ENCODE measurements at regions not wholly inside any gene's neighbourhood (a gene's known extent, or its start where the extent isn't known, plus 50 kb on each side); places are given as distances from the start of the nearest gene placed in this dataset.
"Not testable (repeated sequence)": the region's sequence is repeated elsewhere in the genome, so short reads cannot be mapped to it uniquely, and the experiment has no call there.

DNA sequence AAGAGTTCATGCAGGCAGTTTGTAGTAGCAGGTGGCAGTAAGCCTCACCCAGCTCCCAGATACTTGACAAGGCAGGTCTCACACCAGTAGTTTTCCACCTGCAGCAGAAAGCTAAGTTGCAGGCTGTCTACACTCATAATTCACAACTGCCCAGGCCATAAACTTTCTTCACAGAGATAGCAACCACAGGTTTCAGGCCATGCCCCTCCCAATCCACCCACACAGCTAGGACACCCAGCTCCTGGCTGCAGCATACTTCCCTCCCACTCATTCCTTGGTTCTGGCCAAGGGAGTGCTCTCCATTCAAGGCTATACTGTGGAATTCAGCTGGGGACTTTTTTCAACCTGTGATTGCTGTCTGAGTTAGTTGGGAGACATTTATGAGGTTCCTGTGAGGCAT lies 226.2 kb upstream of the VSTM2A start:
- not testable (repeated sequence) for H3K9me3 Mint-ChIP-seq; H3K4me1 Mint-ChIP-seq; DNase-seq; H3K36me3 Mint-ChIP-seq; H3K4me3 Mint-ChIP-seq; H3K27me3 Mint-ChIP-seq; ATAC-seq (ENCODE audit: low read depth in 2 of 2); H3K27ac Mint-ChIP-seq

DNA sequence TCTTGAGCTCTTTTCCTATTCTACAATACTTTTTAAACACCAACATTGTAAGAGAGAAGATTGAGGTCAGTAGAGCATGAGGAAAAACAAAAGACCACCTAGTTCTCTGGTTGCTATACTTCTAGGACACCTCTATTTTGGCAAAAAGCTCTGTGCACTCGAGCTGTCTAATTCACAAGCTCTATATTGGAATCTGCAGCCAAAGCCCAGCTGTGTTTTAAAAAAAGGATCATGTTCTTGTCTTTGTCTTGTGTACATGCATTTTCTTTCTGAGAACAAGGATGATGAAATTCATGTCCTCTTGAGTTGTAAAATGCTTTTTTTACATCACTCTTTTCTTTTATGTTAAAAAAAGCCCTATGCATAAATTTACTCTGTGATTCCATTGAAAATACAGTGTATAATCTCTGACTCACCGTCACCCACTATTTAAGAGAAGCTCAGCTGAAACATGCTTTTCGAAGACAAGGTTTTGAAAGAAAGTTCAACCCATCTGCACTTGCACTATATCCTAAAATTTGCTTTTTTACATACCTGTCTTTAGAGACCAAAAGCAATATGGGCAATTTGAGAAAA lies 215.5 kb upstream of the VSTM2A start:
- Mint-ChIP-seq H3K27ac (no peak overlapping the region), H3K27me3 (no peaks in the 10 kb centered on the region), H3K36me3 (peaks cover 0 to 7% of the 10 kb centered on the region in 2 donors), H3K9me3 (peaks cover 0 to 21% (median 8%) of the 10 kb centered on the region in 7 donors), H3K4me3 (no peak overlapping the region), H3K4me1 (no peaks in the 10 kb centered on the region)
- DNase-seq, result no peak
- no peak for ATAC-seq (ENCODE audit: low read depth in 2 of 2)

DNA sequence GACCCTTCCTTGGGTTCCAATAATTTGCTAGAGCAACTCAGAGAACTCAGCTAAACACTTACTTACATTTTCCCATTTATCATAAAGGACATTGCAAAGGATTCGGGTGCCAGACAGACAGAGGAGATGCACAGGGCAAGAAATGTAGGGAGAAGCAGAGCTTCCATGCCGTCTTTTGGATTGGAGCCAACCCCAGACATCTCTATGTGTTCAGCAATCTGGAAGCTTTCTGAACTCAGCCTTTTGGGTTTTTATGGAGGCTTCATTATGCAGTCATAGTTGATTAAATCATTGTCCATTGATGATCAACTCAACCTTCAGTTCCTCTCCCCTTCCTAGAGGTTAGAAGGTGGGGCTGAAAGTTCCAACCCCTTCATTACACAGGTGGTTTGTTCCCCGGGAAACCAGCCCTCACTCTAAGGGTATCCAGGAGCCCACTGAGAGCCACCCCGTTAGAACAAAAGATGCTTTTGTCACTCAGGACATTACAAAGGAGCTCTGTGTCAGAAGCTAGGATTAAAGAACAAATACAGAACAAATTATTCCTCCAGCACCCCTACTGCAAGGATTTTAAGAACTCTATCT lies 211.9 kb upstream of the VSTM2A start:
- Mint-ChIP-seq H3K4me3 (no peak overlapping the region), H3K27ac (no peak overlapping the region), H3K27me3 (no peaks in the 10 kb centered on the region), H3K4me1 (no peaks in the 10 kb centered on the region), H3K36me3 (no peaks in the 10 kb centered on the region), H3K9me3 (peaks cover 0 to 7% (median 4%) of the 10 kb centered on the region in 7 donors)
- DNase-seq, result no peak
- ATAC-seq (ENCODE audit: low read depth in 2 of 2), result no peak

DNA sequence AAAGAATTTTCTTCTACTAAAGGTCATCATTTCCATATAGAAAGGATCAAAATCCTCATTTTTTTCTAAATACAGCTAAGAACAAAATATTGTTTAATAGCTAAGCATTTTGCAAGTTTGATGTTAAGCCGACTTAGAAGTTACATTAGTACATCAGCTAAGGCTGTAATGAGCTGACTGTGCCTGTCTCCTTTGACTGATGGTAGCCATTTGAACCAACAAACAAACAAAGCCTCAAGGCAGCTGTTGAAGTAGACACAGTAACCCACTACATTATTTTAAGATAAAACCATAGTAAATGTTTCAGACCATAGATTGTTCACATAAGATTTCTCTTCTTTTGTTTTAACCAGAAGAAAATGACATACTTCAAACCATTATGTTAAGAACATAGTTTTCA lies 210.9 kb upstream of the VSTM2A start:
- Mint-ChIP-seq H3K36me3 (no peaks in the 10 kb centered on the region), H3K4me1 (no peaks in the 10 kb centered on the region), H3K9me3 (peaks cover 0 to 8% (median 4%) of the 10 kb centered on the region in 7 donors), H3K27me3 (no peaks in the 10 kb centered on the region), H3K27ac (no peak overlapping the region), H3K4me3 (no peak overlapping the region)
- DNase-seq (no peak), ATAC-seq (ENCODE audit: low read depth in 2 of 2) (no peak)

DNA sequence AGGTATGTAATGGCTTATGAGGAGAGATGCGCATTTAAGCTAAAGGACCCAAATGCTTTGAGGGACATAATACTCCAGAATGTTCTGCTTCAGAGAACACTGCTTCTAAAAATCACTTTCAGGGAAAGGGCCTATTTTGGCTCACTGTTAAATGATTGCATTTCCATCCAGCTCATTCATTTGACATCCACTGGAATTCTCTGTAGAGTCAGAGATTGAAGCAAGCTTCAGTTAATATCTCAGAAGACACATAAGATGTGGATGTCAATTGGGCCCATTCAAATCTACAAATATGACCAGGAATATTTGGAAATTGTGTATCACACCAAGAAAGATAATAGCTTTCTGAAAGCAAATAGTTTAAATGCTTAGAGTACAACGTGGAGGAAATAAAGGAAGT lies 209.9 kb upstream of the VSTM2A start:
- H3K27me3 Mint-ChIP-seq, result no peaks in the 10 kb centered on the region
- H3K9me3 Mint-ChIP-seq, result peaks cover 0 to 11% (median 4%) of the 10 kb centered on the region in 7 donors

DNA sequence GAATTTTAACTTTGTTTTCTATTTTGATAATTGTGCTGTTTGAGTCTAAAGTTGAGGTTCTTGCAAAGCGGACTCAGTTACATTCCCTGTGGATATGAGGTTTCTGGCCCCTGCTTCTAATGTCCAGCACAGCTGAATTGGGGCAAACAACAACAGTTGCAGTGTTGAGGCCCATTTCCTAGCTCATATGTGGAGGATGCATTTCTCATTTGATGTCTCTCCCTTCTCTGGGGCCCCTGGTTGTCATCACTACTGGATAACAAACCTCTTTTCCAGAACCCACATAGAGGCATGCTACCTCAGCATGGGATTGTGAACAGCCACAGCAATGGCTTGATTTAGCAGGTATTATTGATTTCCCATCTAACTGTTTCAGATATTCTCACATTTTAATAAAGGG lies 208.2 kb upstream of the VSTM2A start:
- ATAC-seq (ENCODE audit: low read depth in 2 of 2) (no peak), DNase-seq (no peak)
- Mint-ChIP-seq H3K4me1 (no peaks in the 10 kb centered on the region), H3K27ac (no peak overlapping the region), H3K9me3 (peaks cover 0 to 11% (median 4%) of the 10 kb centered on the region in 7 donors), H3K27me3 (no peaks in the 10 kb centered on the region), H3K4me3 (no peak overlapping the region), H3K36me3 (no peaks in the 10 kb centered on the region)

More for the DNA sequence above, 209.9 kb upstream of the VSTM2A start:
- Mint-ChIP-seq H3K36me3 (no peaks in the 10 kb centered on the region), H3K4me3 (no peak overlapping the region), H3K27ac (no peak overlapping the region), H3K4me1 (no peaks in the 10 kb centered on the region)
- ATAC-seq (ENCODE audit: low read depth in 2 of 2) (no peak), DNase-seq (no peak)

DNA sequence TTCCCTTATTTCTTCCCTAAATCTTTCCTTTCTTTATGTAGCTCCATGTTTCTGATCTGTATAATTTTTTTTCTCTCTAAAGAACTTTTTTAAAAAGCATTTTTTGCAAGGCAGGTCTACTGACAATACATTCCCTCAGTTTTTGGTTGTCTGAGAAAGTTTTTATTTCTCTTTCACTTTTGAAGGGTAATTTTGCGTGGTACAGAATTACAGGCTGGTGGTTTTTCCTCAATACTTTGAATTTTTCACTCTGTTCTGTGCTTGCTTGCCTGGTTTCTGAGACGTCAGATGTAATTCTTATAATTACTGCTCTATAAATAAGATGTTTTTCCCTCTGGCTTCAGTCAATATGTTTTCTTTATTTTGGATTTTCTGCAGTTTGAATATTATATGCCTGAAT lies 205.4 kb upstream of the VSTM2A start:
- ATAC-seq (ENCODE audit: low read depth in 2 of 2) (no peak), DNase-seq (no peak)
- H3K36me3 Mint-ChIP-seq, result no peaks in the 10 kb centered on the region
- H3K4me1 Mint-ChIP-seq, result no peaks in the 10 kb centered on the region
- H3K27me3 Mint-ChIP-seq, result no peaks in the 10 kb centered on the region
- H3K9me3 Mint-ChIP-seq, result peaks cover 0 to 11% (median 5%) of the 10 kb centered on the region in 7 donors
- H3K27ac Mint-ChIP-seq, result no peak overlapping the region
- H3K4me3 Mint-ChIP-seq, result no peak overlapping the region

DNA sequence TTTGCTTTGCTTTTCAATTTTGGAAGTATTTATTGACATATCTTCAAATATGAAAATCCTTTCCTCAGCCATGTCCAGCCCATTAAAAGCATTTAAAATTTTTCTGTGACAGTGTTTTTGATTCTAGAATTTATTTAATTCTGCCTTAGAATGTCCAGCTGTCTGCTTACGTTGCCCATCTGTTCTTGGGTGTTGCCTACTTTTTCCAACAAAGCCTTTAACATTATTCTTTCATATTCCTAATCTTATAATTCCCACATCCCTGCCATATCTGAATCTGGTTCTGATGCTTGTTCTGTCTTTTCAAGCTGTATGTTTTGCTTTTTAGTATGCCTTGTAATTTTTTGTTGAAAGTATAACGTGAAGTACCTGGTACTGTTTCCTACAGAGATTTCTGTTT lies 204.7 kb upstream of the VSTM2A start:
- Mint-ChIP-seq H3K9me3 (peaks cover 0 to 11% (median 5%) of the 10 kb centered on the region in 7 donors), H3K36me3 (no peaks in the 10 kb centered on the region), H3K4me3 (no peak overlapping the region), H3K4me1 (no peaks in the 10 kb centered on the region), H3K27ac (no peak overlapping the region), H3K27me3 (no peaks in the 10 kb centered on the region)
- ATAC-seq (ENCODE audit: low read depth in 2 of 2) (no peak), DNase-seq (no peak)

DNA sequence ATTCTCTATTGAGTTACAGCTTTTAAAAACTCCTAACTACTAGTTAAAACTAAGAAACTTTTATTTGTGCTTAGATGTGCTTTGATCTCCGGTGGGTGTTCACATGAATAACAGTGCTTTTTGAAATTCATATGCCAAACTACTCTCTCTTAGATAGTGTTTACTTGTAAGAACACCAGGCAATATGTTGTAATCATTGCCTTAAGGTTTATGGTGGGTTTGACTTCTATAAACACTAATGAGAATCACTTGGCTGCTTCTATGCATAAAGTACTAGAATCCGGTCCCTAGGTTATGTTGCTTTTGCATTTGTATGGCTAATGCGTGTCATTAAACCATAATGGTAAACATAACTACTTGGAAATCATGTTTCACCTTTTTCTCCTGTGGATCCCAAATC lies 203.9 kb upstream of the VSTM2A start:
- Mint-ChIP-seq H3K9me3 (peaks cover under 1 to 11% (median 5%) of the 10 kb centered on the region in 7 donors), H3K27me3 (no peaks in the 10 kb centered on the region), H3K27ac (no peak overlapping the region), H3K4me1 (no peaks in the 10 kb centered on the region), H3K36me3 (no peaks in the 10 kb centered on the region), H3K4me3 (no peak overlapping the region)
- no peak for DNase-seq
- no peak for ATAC-seq (ENCODE audit: low read depth in 2 of 2)

DNA sequence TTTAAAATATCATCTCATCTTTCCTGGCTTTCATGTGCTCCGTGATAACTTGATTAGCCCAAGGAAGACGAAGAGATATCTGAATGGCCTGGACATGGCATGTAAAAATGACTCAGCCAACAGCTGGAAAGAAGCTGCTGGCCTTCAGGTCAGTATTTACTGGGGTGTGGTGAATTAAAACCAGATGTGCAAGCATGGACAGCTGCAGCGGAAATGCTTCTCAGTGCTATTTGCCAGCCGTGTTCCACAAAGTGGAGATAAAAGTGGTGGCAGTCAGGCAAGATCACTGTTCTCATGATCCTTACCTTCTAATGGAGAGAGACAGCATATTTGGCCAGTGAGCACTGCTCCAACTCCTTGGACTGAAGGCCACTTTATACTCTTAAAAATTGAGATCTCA lies 203.1 kb upstream of the VSTM2A start:
- no peaks in the 10 kb centered on the region for H3K27me3 Mint-ChIP-seq
- ATAC-seq (ENCODE audit: low read depth in 2 of 2) (no peak), DNase-seq (no peak)
- H3K27ac Mint-ChIP-seq, result no peak overlapping the region
- H3K4me1 Mint-ChIP-seq, result no peaks in the 10 kb centered on the region
- peaks cover 3 to 16% (median 9%) of the 10 kb centered on the region in 7 donors for H3K9me3 Mint-ChIP-seq
- no peaks in the 10 kb centered on the region for H3K36me3 Mint-ChIP-seq
- H3K4me3 Mint-ChIP-seq, result no peak overlapping the region

DNA sequence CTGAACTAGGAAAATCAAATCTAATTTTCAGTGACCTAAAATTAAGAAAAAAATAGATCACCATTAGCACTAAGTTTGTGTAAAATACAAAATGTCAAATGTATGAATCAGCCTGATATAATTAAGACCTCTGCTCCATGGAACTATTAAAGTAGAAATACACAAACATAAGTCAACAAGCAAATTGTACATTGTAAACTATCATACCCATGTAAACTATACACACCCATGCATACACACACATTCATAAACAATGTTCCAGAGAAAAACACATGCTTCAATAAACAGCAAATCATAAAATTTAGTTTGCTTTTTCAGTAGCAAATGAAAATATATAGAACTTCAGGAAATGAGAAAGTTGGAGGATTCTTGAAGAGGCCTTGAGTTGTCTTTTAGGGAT lies 199.7 kb upstream of the VSTM2A start:
- Mint-ChIP-seq H3K4me3 (no peak overlapping the region), H3K9me3 (peaks cover 5 to 16% (median 7%) of the 10 kb centered on the region in 7 donors), H3K4me1 (no peaks in the 10 kb centered on the region), H3K27ac (no peak overlapping the region), H3K36me3 (no peaks in the 10 kb centered on the region), H3K27me3 (no peaks in the 10 kb centered on the region)
- no peak for DNase-seq
- no peak for ATAC-seq (ENCODE audit: low read depth in 2 of 2)

DNA sequence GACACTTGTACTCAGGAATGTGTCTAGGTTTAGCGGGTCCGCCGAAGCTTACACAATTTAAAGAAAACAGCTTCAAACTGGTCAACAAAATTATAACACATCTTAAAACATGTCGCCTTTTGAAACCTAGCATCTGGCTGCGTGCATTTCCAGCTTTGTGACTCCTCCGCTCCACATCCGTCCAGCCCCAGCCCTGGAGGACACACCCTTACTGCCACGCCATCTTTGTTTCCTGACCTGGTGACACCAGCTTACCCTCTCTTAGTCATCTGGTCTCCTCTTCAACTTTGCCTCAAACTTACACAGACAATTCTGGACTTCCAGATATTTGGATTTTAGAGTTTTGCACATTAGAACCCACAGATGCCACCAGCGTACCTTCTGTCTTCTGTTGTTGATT lies 198.7 kb upstream of the VSTM2A start:
- ATAC-seq (ENCODE audit: low read depth in 2 of 2), result no peak
- Mint-ChIP-seq H3K4me1 (no peaks in the 10 kb centered on the region), H3K27me3 (no peaks in the 10 kb centered on the region), H3K9me3 (peaks cover 5 to 18% (median 15%) of the 10 kb centered on the region in 7 donors), H3K4me3 (no peak overlapping the region), H3K36me3 (no peaks in the 10 kb centered on the region), H3K27ac (no peak overlapping the region)
- no peak for DNase-seq

DNA sequence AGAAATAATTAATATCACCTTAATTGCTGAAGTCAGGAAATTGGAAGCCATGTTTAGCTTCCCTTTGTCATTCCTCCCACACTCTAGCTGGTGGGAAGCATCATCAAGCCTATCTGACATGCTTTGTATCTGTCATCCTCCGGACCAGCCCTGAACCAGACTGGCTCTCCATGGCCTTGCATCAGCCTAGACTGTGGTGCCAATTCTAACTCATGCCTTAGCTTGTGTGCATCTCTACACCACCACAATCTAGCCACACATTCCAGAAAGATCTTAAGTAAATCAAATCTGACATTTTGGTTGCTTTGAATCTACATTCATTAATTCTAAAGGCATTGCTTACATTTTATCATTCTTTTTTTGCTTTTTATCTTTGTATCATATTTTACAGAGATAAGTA lies 196.4 kb upstream of the VSTM2A start:
- no peaks in the 10 kb centered on the region for H3K27me3 Mint-ChIP-seq

DNA sequence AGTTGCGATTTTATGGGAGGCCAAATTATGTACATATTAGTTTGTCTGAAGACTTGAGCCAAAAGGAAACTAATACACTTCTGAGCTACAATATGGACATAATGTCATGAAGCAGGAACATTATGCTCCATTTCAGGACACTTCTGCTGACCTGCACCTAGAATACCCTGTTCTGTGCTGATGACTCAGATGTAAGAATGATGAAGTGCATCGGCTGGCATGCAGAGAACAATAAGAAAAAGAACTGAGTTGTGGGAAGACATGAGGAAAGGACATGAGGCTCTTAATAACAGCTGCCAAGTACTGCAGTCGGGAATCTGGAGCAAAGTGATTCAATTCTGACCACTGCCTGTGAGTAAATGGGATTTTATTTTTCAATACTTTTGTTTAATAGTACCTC lies 192.9 kb upstream of the VSTM2A start:
- DNase-seq (no peak), ATAC-seq (ENCODE audit: low read depth in 2 of 2) (no peak)
- Mint-ChIP-seq H3K4me3 (no peak overlapping the region), H3K27me3 (no peaks in the 10 kb centered on the region), H3K4me1 (no peaks in the 10 kb centered on the region), H3K27ac (no peak overlapping the region), H3K36me3 (no peaks in the 10 kb centered on the region), H3K9me3 (peaks cover 5 to 18% (median 13%) of the 10 kb centered on the region in 7 donors)

More for the DNA sequence above, 196.4 kb upstream of the VSTM2A start:
- Mint-ChIP-seq H3K27ac (no peak overlapping the region), H3K36me3 (no peaks in the 10 kb centered on the region), H3K4me3 (no peak overlapping the region), H3K4me1 (no peaks in the 10 kb centered on the region), H3K9me3 (peaks cover 8 to 20% (median 15%) of the 10 kb centered on the region in 7 donors)
- DNase-seq (no peak), ATAC-seq (ENCODE audit: low read depth in 2 of 2) (no peak)

DNA sequence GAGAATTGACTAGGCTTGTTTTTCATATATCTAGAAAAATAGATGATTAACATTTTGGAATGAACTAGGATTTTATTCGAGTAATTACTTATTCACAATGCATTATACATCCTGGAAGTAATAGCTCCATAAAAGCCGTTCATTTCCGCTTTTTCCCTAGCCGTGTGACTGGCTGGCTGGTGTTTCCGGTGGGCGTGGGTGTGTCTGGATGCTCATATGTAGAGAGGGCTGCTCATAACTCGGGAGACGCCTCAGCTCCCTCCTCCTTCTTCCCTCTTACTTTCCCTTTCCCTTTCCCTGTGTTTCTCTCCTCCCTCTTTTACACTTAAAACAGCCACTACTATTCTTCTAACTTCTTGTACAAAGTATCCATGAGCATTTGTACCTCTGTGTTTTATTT lies 187.7 kb upstream of the VSTM2A start:
- Mint-ChIP-seq H3K9me3 (peaks cover 2 to 13% (median 9%) of the 10 kb centered on the region in 7 donors), H3K27me3 (no peaks in the 10 kb centered on the region), H3K27ac (no peak overlapping the region), H3K4me1 (no peaks in the 10 kb centered on the region), H3K36me3 (no peaks in the 10 kb centered on the region), H3K4me3 (no peak overlapping the region)
- no peak for ATAC-seq (ENCODE audit: low read depth in 2 of 2)
- DNase-seq, result no peak

All from naive B cell (primary cell).